GM18502 (cell line): ENCODE measurements at regions not wholly inside any gene's neighbourhood (a gene's known extent, or its start where the extent isn't known, plus 50 kb on each side); places are given as distances from the start of the nearest gene placed in this dataset.
"Not testable (repeated sequence)": the region's sequence is repeated elsewhere in the genome, so short reads cannot be mapped to it uniquely, and the experiment has no call there.

Experiments used
- ATAC-seq: cut with Tn5 transposase; IDR thresholded peaks from one replicate; pipeline ENCODE4 v1.9.1; 2021; ENCODE audit warnings: mild to moderate bottlenecking; ENCODE audit not compliant: unreplicated experiment, poor library complexity

DNA sequence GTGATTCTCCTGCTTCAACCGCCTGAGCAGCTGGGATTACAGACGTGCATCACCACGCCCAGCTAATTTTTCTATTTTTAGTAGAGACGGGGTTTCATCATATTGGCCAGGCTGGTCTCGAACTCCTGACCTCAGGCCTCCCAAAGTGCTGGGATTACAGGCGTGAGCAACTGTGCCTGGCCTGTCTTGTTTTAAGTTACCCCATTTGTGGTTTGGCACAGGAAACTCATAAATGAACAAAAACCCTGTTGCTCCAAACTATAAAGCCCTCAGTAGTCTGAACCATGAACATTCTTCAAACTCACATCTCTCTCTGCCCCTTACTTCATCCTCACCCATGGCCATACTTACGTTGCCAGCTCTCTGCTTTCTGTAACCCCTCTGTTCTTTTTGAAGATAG, 61.7 kb downstream of the RHOU start:
- ATAC-seq = not testable (repeated sequence)

DNA sequence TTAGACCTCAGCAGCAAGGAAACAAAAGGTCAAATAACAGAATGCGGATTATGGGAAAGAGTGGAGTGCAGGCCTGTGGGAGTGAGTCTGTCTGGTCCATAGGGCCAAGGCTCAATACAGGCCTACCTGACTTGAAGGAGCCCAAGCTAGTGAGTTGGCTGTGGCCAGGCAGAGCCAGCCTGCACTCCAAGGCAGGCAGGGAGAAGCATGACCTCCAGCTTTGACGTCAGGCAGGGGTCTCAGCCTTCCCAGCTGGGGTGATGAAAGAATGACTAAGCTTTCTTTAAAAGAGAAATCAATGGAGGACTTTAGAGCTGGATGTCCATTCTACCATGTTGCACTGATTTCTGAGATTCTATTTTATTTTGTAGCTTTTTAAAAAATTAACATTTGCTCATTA, 62.8 kb downstream of the RHOU start:
- no peak for ATAC-seq

DNA sequence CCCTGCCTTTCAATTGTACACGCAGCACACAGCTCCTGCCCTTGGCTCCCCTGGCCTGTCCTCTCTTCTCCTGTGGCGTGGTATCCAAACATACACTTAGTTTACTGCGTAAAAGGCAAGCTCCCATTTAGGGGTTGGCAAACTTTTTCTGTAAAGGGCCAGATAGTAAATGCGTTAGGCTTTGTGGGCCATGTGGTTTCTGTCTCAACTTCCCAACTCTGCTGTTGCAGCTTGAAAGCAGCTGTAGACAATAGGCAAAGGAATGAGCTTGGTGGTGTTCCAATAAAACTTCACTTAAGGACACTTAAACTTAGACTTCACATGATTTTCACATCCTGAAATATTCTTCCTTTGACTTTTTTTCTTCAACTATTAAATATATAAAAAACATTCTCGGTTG, 63.3 kb downstream of the RHOU start:
- ATAC-seq = no peak

DNA sequence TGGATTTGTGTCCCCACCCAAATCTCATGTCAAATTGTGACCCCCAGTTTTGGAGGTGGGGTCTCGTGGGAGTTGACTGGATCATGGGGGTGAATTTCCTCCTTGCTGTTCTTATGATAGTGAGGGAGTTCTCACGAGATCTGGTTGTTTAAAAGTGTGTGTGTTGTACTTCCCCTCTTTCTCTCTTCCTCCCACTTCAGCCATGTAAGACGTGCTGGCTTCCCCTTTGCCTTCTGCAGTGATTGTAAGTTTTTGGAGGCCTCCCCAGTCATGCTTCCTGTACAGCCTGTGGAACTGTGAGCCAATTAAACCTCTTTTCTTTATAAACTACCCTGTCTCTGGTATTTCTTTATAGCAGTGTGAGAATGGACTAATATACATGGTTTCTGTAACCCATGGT, 64.6 kb downstream of the RHOU start:
- ATAC-seq = no peak

DNA sequence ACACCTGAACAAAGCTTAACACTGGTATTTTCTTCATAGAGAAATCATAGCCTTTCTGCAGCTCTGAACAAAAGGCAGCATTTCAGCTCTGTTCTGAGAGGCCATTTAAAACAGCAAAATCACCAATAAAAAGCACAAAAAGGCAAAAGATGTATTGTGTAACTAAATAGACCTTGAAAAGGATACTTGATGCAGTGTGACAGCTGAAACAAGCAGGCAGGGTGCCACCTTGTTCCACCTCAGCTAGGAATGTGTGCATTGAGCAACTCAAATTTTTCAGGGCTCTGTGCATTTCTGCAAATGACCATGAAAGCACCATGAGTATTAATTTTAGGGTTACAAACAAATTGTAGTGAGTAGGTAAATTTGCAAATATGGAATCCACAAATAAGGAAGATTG, 65.8 kb downstream of the RHOU start:
- no peak for ATAC-seq

DNA sequence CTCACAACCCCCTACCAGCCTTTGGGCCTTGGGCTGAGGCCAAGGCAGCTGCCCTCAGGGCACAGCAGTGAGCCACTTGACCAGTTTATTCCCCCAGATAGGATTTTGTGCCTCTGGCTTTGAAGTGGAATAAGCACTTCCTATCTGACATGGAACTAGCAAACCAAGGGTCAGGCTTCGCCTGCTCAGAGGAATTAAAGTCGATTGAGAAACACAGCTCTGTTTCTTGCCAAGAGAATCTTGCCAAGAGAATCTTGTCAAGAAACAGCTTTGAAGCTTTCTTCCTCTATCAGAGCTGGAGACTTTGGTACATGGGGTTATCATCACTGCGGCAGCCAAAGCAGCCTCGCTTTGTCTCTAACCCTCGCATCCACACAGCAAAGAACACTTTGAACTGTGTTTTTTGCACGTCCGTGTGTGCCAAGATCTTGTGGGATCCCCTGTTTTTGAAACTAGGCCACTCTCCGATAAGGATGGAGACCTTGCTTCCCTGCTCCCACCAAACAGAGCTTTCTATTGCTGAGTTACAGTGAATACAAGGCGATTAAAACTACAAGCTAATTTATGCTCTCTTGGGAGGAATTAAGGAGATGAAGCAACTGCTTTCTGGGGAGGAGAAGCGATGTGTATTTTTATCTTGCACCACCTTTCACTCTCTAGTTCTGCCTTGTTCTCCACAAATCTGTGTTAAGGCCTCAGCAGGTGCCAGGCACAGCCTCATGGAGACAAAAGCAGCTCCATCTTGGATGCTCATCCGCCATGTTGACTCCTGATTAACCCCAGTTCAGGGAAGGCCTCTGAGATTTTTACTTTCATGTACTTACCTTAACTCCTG, 67.3 kb downstream of the RHOU start:
- no peak for ATAC-seq

DNA sequence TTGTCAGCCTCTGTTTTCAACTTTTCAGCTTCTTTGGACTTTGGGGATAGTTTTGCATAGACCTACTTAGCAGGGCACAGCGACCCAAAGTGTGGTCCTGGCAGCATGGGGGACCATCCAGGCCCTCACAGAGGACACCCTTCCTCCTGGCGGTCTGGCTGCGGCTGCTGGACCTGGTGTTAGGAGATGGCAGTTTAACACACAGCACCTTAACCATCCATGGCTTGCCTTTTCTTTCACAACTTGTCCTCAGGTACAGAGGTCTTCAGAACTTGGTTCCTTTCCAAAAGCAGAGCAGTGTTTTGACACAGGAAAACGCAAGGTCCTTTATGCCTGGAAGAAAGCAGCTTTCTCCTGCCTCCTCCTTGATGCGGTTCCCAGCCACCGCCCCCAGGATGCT, 68.1 kb downstream of the RHOU start:
- no peak for ATAC-seq

DNA sequence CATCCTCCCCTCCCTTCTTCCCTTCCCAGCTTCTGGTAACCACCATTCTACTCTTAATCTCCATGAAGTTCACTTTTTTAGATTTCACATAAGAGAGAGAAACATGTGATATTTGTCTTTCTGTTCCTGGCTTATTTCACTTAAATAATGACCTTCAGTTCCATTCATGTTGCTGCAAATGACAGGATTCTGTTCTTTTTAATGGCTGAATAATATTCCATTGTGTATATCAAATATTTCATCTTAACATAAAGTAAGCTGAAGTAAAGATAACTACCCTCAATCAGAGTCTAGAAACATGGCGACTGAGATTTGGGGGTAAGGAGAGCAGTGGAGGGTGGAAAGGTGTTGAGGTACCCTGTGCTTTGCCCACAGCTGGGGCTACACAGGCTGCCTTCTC, 68.9 kb downstream of the RHOU start:
- no peak for ATAC-seq

DNA sequence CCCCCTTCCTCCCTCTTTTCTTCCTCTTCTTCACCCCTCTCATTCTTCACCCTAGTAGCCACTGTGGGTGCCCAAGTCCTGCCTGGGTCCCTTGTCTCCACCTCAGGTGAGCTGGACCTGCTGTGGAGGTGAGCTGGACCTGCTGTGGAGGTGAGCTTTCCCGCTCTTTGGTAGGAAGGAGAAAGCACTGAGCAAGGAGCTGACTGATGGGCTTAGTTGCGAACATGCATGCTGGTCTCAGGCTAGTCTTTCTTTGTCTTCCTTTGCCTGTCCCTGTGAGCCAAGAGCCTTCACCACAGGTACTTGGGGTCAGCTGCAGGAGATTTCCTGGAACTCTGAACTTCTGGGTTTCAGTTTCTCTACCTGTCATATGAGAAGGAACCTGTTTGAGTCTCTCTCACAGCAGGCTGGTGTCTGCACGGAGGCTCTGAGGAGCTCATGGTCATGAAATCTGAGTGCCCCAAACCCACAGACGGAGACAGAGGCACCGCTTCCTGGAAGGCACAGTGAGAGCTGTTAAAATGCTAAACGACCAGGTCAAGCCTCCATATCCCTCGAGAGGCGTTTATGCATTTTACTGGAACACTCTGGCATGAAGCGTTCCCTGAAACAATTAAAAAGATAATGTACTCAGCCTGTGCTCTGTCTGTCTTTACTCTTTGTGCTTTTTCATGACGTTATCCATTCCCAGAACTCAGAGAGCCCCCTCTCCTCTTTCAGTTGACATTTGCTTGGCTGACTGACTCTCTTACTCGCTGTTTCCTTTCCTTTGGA, 69.5 kb downstream of the RHOU start:
- no peak for ATAC-seq

DNA sequence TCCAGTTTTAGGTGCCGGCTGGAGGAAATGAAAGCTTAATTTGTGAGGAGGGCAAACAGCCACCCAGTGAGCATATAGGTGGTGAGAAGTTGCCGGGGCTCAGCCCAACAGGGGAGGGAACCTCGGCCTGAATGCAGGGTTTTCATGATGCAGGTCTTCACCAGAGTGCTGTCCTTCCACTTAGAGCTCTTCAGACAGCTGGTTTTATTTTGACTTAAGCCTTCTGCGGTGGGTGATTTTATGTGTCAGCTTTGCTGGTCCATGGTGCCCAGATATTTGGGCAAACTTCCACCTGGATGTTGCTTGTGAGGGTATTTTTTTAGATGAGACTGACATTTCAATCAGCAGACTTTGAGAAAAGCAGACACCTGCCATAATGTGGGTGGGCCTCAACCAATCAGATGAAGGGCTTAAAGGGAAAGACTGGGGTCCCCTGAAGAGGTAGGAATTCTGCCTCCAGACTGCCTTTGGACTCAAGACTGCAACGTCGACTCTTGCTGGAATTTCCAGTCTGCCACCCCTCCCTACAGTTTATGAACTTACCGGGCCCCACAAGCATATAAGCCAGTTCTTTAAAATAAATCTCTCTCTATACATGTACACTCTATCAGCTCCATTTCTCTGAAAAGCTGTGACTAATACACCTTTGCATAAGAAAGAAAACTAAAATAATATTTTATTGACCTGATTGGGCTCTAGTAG, 72.8 kb downstream of the RHOU start:
- no peak for ATAC-seq

DNA sequence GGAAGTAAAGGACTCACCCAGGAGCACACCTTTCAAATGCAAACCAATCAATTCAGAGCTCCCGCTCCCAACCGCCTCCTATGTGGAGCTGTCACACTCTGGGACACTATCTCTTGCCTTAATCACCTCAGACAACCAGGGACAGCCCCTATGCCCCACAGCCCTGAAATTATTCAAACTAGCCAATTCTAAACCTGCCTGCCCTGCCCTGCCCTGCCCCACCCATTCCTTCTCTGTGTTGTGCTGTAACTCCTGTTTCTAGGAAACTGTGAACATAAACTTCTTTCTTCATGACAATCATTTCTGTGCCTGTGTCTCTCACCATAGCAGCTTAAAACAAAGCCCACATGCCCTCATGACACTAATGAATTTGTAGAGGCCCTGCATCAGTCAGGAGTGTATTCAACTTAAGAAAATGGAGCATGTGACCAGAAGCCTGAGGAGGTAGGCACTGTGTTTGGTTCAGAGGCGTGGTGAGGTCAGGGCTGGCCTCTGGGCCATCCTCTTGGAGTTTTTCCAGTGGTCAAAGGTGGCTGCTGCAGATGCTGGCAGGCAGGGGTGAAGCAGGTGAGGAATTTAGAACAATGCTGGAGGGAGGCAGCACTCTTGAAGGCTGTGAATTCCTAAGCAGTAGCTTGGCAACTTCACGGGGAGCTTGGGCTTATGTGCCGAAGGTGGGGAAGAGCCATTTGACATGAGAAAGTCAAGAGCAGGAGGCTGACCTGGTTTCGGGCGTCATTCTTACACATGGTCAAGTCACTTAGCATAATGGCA, 74.5 kb downstream of the RHOU start:
- no peak for ATAC-seq

DNA sequence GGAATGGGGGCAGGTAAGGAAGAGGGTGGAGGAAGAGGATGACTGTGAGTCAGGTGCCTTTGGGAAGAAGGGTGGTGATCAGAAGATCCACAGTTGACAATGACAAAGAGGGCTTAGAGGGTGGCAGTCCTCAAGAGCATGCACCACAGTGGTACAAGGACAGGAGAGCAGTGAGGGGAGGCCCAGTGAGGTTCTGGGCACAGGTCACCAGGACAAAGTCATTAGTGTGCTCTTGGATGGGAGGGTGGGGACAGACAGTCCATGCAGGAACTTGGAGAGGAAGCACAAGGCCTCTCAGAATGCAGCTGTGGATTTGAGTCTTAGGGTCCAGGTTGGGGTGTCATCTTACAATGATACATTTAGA, 75.1 kb downstream of the RHOU start:
- ATAC-seq = no peak

DNA sequence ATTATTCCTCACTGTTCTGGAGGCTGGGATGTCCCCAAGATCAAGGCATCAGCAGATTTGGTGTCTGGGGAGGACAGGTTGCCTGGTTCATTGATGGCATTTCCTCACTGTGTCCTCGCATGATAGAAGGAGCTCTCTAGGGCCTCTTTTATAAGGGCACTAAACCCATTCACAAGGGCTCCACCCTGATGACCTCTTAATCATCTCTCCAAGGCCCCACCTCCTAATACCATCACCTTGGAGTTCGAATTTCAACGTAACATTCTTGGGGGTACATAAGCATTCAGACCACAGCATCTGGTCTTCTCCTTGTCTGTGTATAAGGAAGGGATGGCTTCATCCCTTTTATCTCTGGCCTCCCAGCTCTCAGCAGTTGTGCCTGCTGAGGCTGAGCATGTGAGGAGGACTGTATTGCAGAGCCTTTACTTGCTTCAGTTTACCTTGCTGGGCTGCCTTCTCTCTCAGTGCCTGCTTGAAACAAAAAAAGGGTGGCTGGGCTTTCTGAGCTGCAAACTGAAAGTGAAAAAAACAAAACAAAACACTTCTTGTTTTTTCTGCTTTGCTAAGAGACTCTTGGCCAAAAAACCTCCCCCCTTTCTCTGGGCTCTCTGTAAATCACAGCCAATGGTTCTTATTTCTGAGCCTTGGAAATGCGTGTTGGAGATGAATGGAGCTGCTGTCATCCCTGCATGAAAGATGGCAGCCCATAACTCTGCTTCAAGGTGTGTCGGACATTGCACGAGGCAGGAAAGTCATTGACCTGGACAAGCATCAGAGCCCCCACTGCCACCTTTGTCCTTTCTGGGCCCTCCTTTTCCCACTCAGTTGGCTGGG, 75.8 kb downstream of the RHOU start:
- ATAC-seq = peak; percentile 59

DNA sequence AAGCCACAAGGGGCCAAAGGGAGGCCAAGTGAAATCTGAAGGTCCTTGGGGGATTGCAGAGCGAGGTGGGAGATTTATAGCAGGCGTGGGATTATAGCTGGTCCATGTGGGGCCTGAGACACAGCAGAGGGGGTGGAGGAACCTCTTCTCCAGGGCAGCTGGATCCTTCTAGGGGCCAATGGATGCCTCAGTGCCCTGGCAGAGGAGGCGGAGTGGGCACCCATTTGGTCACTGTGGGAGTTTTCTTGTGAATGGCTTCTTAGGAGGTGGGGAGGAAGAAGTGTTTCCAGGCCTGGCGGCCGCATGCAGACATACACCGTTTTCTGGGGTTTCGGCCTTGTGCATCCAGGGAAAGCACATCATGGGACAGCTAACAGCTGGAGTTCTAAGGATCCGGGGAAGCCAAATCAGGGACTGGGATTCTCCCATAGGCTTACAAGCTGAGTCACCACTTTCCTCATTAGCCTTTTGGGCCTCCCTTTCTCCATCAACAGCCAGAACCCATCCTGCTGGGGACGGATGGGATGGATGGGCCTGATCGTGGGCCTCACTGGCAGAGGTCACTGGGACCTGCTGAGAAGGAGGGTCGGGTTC, 76.5 kb downstream of the RHOU start:
- ATAC-seq = no peak

DNA sequence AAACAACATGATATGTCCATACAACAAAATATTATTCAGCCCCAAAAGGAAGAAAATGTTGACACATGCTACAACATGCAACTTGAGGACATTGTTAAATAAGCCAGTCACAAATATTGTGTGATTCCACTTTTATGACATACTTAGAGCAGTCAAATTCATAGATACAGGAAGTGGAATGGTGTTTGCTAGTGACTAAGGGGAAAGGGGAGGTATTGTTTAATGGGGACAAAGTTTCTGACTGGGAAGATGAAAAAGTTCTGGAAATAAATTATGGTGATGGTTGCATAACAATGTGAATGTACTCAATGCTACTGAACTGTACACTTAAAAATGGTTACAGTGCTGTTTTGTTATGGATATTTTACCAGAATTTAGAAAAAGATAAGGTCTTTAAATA, 77.7 kb downstream of the RHOU start:
- ATAC-seq = no peak

DNA sequence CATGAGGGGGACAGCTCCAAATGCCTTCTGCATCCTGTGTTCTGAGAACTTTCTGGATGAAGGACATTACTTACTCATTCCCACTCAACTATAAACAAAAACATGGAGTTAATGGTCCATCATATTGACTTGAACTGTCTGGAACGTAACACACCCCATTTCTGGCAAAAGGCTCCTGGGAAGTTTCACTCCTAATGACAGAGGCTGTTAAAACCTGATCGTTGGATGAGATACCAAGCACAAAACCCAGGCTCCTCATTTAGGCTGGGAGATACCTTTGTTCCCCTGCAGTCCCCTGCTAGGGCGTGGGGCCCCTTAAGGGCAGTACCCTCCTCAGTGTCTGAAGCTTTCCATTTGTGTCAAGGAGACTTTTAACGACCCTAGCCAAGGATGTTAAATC, 78.9 kb downstream of the RHOU start:
- no peak for ATAC-seq

DNA sequence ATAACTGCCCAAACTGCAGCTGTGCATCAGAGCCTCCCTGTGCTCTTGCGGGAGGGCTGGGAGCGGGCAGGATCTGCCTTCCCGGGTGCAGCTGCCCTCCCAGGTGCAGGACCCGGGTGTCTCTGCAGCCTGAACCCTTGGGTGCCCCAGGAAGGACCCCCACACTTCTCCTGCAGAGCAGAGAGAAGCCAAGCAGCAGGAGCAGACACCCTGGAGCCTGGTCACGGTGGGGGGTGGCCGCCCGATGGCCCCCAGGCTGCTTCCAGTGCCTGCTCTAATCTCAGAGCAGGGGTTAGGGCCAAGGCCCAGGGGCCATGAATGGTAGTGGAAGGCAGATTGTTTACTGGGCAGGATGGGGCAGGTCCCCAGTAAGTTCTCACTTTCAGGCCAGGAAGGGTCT, 83.0 kb downstream of the RHOU start:
- ATAC-seq = no peak

DNA sequence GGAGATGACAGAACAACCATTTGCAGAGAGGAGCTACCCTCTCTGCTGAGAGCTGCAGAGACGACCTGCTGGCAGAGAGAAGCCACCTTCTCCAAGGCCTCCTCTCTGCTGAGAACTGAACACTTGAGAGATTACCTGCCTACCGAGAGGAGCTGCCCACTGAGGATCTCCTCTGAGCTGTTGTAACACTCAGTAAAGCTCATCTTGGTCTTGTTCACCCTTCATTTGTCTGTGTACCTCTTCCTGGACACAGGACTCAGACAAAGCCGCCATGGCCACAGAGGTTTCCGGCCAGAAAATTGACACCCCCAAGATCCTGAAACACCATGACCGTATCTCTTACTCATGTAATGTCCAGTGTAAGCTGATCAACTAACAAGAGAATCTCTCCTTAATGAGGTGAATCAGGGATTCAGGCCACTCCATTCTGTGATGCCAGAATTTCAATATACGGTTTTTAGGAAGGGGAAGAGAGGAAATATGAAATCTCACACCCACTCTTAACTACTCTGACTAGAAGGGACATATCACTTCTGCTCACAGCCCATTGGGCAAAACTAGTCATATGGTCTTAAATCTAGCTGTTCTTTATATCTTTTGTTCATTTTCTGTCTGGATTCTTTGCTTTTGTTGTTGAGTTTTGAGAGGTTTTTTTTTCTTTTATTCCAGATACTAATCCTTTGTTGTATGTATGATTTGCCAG, 83.8 kb downstream of the RHOU start:
- no peak for ATAC-seq

DNA sequence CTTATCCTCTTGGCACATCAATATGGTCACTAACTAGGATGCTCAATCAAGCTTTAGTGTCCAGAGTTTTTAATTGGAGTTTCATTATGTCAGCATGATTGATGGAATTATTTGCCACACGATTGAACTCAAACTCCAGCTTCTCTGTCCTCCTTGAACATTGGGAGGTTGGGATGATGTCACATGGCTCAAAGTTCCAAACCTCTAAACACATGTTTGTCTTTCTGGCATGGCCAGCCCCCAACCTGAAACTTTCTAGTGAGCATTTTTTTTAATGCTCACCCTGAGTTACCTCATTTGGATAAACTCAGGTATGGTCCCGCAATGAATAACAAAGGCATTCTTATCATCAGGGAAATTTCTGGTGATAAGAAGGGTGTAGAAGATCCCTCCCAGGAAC, 86.0 kb downstream of the RHOU start:
- ATAC-seq = no peak
